D721Med (cell line): ENCODE measurements at regions not wholly inside any gene's neighbourhood (a gene's known extent, or its start where the extent isn't known, plus 50 kb on each side); places are given as distances from the start of the nearest gene placed in this dataset.

Experiments used
- DNase-seq: peaks from one replicate; pipeline ENCODE4 v3.0.0; 2011; ENCODE audit warnings: low spot score; ENCODE audit not compliant: insufficient read length
- FAIRE-seq: peaks from 2 replicates; lab custom pipeline; 2011; peaks lifted over from hg19 to GRCh38; lab: Jason Lieb, UNC
- TF ChIP-seq, protein P1 (sequence below): IDR thresholded peaks from 2 replicates; pipeline ENCODE4 v1.5.1; 2012; ENCODE audit warnings: mild to moderate bottlenecking, control low read depth; ENCODE audit not compliant: insufficient read depth; ENCODE audit errors: missing control alignments

DNA sequence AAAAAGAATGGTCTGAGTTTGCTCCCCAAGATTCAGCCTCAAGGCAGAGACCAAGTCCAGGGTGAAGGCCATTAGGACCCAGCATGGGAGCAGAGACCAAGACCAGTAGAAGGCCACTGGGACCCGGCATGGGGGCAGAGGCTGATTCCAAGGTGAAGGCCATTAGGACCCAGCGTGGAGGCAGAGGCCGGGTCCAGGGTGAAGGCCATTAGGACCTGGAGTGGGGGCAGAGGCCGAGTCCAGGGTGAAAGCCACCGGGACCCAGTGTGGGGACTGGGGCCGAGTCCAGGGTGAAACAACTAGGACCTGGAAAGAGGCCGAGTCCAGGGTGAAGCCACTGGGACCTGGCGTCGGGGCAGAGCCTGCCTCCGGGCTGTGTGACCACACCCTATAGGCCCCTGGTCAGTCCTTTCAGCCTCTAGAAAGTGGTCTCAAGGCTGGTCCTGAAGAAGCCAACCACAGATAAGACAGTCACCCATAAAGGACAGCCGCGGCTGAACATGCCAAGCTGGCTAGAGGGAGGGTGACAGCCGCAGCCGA lies 113.8 kb upstream of the SALL3 start:
- no peak for FAIRE-seq

DNA sequence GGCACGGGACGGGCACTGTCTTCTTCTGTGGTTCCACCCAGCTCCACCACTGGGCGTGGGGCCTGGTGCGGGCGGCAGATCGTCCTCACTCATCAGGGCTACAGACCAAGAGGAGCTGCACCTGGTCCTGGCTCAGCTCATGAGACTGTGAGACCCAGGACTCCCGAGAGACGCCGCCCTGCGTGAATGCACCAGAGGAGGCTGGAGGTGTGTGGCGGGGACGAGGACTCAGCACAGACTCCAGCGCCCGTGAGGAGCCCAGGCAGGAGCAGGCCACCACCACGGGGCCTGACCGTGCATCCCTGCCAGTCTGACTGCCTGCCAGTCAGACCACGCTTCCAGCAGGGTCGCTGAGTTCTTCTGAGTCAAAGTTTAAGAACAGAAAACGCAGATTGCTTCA lies 112.5 kb upstream of the SALL3 start:
- TF ChIP-seq, protein P1, sequence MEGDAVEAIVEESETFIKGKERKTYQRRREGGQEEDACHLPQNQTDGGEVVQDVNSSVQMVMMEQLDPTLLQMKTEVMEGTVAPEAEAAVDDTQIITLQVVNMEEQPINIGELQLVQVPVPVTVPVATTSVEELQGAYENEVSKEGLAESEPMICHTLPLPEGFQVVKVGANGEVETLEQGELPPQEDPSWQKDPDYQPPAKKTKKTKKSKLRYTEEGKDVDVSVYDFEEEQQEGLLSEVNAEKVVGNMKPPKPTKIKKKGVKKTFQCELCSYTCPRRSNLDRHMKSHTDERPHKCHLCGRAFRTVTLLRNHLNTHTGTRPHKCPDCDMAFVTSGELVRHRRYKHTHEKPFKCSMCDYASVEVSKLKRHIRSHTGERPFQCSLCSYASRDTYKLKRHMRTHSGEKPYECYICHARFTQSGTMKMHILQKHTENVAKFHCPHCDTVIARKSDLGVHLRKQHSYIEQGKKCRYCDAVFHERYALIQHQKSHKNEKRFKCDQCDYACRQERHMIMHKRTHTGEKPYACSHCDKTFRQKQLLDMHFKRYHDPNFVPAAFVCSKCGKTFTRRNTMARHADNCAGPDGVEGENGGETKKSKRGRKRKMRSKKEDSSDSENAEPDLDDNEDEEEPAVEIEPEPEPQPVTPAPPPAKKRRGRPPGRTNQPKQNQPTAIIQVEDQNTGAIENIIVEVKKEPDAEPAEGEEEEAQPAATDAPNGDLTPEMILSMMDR = no peak
- FAIRE-seq (no peak), DNase-seq (no peak)

More for the DNA sequence above, 113.8 kb upstream of the SALL3 start:
- DNase-seq = no peak
- TF ChIP-seq, protein P1 = no peak

DNA sequence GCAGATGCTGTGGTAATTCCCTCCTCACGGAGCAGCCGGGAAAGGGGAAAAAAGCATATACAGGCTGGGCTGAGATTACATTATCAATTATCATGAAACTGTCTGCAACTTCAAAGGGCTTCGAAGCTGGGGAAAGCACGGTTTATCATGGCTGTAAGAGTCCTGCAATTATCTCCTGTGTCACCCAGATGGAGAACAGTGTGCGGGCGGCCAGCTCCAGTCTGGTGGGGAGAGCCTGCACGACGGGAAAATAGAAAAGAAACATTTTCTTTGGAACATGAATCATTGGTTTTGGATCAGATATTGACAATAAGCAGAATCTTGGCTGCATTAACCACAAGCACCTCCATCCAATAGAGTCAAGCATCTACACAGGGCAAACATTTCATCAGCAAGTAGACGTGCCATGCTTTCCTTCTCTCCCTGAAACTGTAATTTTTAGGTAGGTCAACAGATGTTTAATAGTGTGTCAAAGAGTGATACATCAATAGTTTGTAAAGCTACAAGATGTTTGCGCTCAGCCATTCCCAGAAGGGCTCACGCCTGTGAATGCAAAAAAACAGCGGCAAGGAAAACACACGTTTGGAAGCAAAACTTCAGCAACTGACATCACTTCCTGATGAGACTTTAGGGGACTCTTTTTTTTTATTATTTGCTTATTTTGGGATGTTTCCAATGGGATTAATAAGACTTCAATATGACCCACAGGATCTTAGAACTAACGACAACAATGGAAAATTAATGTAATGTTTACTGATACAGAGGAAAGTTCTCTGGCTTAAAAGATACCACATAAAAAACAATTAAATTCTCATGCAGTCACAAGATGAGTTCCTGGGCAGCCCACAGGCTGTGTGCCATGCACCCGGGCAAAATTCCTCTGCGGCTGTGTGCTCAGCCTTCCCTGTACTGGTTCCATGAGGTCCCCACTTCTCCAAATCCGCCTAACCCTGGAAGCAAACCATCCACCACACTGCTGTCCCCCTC lies 111.0 kb upstream of the SALL3 start:
- TF ChIP-seq, protein P1 = no peak
- FAIRE-seq = no peak
- DNase-seq = no peak

DNA sequence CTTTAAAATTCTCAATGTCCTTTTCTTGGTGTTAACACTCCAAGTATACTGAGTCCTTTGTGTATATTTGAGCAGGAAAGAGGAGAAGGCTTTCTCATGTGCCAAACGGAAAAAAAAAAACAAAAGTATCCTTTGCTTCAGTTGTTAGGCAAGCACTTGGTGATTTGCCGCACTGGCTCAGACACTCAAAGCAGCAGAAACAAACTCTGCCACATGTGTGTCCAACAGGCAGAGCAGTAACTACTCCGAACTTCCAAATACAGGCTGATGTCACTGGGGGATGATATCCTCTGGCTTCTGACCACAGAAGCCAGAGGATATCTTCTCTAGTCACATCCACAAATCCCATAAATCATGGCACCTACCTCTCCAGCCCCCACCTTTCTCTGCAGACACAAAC lies 108.0 kb upstream of the SALL3 start:
- FAIRE-seq (no peak), DNase-seq (no peak)
- TF ChIP-seq, protein P1 = no peak

DNA sequence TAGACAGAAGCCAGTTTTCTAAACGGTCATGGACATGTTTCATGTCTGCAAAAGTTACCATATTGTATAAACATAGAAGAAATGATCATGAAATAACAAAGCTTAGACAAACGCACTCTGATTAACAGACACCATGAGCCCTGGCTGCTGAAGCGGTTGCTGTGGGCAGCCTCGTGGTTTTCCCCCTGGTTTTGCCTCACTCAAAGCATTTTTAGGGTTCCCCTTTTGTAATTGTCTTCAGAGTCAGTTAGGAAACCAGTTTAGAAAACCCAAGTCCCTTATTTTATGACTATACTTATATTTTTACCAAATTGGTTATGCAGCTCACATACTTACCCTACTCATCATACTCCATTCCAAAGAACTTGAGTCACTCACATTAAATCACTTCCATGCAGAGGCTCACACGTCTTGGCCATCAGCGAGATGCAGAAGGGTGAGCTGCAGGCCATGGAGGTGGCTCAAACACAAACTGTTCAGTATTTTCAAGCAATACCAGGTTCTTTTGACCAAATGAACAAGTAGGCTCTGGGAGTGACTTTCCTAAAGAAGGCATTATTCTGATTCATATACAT lies 105.6 kb upstream of the SALL3 start:
- no peak for DNase-seq
- no peak for FAIRE-seq
- TF ChIP-seq, protein P1 = no peak

GRCh38 chr18:78875016-78875777 lies 104.4 kb upstream of the SALL3 start:
- no peak for DNase-seq
- FAIRE-seq = no peak
- TF ChIP-seq, protein P1 = peak; percentile 19
